ENCODE measurements at regions not wholly inside any gene's neighbourhood (a gene's known extent, or its start where the extent isn't known, plus 50 kb on each side); places are given as distances from the start of the nearest gene placed in this dataset.

GRCh38 chr2:204495381-204495780 lies 49.9 kb upstream of the PARD3B start:
- peaks cover 3% of the 10 kb centered on the region for H3K4me1 ChIP-seq (ENCODE audit: insufficient read depth, poor library complexity, severe bottlenecking)
- TF ChIP-seq, protein P1, sequence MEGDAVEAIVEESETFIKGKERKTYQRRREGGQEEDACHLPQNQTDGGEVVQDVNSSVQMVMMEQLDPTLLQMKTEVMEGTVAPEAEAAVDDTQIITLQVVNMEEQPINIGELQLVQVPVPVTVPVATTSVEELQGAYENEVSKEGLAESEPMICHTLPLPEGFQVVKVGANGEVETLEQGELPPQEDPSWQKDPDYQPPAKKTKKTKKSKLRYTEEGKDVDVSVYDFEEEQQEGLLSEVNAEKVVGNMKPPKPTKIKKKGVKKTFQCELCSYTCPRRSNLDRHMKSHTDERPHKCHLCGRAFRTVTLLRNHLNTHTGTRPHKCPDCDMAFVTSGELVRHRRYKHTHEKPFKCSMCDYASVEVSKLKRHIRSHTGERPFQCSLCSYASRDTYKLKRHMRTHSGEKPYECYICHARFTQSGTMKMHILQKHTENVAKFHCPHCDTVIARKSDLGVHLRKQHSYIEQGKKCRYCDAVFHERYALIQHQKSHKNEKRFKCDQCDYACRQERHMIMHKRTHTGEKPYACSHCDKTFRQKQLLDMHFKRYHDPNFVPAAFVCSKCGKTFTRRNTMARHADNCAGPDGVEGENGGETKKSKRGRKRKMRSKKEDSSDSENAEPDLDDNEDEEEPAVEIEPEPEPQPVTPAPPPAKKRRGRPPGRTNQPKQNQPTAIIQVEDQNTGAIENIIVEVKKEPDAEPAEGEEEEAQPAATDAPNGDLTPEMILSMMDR (IDR thresholded peaks at IDR 0.05; ENCODE audit: poor library complexity, severe bottlenecking): no peak
- no peak overlapping the region for H3K4me3 ChIP-seq (ENCODE audit: severe bottlenecking)
- no peaks in the 10 kb centered on the region for H3K27me3 ChIP-seq (ENCODE audit: insufficient read depth, poor library complexity, severe bottlenecking)
- no peak overlapping the region for H3K27ac ChIP-seq (ENCODE audit: poor library complexity, severe bottlenecking)
- DNase-seq (ENCODE audit: low spot score) (no peak), ATAC-seq (ENCODE audit: low read depth) (no peak)
- H3K9me3 ChIP-seq (ENCODE audit: severe bottlenecking): no peaks in the 10 kb centered on the region
- H3K36me3 ChIP-seq (ENCODE audit: low read depth): no peaks in the 10 kb centered on the region

Measured in RWPE2 (cell line).